ENCODE measurements at regions not wholly inside any gene's neighbourhood (a gene's known extent, or its start where the extent isn't known, plus 50 kb on each side); places are given as distances from the start of the nearest gene placed in this dataset.

DNA sequence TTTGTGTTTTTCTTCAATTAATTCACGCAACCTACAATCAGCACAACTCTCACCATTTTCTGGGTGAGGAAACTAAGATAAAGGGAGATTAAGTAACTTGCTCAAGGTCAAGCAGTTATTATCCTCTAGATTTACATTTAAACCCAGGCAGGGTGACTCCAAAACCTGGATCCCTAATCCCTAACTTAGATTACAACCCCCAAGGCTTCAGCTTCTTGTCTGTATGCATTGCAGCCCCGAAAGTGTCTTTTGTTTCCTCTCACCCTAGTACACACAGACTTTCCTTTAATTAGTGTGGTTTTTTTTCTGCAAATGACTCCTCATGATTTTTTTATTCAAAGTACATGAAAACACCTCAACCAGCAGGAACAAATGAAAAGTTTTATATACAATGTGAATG lies 748.6 kb upstream of the ADGRL2 start:
- TF ChIP-seq, protein P1, sequence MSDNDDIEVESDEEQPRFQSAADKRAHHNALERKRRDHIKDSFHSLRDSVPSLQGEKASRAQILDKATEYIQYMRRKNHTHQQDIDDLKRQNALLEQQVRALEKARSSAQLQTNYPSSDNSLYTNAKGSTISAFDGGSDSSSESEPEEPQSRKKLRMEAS (IDR thresholded peaks at IDR 0.05): no peak
- no peak for TF ChIP-seq TAF1 (IDR thresholded peaks at IDR 0.05; ENCODE audit: low read depth)
- no peak for TF ChIP-seq FOXM1 (IDR thresholded peaks at IDR 0.05; ENCODE audit: borderline replicate concordance, low read depth)
- no peak for TF ChIP-seq NFIC (IDR thresholded peaks at IDR 0.05)
- TF ChIP-seq CEBPB (IDR thresholded peaks at IDR 0.05): no peak
- TF ChIP-seq EP300 (IDR thresholded peaks at IDR 0.05; ENCODE audit: borderline replicate concordance): no peak
- TF ChIP-seq USF1 (IDR thresholded peaks at IDR 0.05): no peak
- TF ChIP-seq YY1 (IDR thresholded peaks at IDR 0.05; ENCODE audit: low read depth): no peak
- TF ChIP-seq REST (IDR thresholded peaks at IDR 0.05; ENCODE audit: low read depth): no peak
- TF ChIP-seq TEAD4 (IDR thresholded peaks at IDR 0.05): no peak
- no peak for TF ChIP-seq ZBTB7A (IDR thresholded peaks at IDR 0.05; ENCODE audit: low read depth)
- no peak for TF ChIP-seq CREB1 (IDR thresholded peaks at IDR 0.05; ENCODE audit: low read depth)
- TF ChIP-seq RAD21 (IDR thresholded peaks at IDR 0.05; ENCODE audit: low read depth): no peak
